ENCODE measurements at regions not wholly inside any gene's neighbourhood (a gene's known extent, or its start where the extent isn't known, plus 50 kb on each side); places are given as distances from the start of the nearest gene placed in this dataset.

DNA sequence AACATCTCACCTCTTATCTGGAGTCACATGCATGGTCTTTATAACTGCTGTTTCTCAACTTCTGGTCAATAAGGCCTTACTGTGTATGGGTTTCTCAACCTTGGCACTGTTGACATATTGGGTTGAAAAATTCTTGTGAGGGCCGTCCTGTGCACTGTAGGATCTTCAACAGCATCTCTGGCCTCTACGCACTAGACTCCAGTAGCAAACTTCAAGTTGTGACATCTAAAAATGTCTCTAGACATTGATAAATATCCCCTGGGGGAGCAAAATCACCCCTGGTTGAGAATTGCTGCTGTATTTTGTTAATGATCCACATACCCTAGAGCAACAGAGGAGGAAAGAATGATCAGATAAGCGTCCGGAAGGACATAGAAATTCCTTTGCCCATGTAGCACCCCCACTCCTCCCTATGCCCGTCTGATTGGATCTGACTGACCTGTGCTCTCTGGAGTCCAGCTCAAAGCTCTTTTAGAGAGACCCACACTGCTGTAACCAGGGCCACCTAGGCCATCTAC is 423.5 kb upstream of the ZMIZ1 start:
- TF ChIP-seq, protein P1, sequence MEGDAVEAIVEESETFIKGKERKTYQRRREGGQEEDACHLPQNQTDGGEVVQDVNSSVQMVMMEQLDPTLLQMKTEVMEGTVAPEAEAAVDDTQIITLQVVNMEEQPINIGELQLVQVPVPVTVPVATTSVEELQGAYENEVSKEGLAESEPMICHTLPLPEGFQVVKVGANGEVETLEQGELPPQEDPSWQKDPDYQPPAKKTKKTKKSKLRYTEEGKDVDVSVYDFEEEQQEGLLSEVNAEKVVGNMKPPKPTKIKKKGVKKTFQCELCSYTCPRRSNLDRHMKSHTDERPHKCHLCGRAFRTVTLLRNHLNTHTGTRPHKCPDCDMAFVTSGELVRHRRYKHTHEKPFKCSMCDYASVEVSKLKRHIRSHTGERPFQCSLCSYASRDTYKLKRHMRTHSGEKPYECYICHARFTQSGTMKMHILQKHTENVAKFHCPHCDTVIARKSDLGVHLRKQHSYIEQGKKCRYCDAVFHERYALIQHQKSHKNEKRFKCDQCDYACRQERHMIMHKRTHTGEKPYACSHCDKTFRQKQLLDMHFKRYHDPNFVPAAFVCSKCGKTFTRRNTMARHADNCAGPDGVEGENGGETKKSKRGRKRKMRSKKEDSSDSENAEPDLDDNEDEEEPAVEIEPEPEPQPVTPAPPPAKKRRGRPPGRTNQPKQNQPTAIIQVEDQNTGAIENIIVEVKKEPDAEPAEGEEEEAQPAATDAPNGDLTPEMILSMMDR (conservative IDR thresholded peaks at IDR 0.05; ENCODE audit: low read length) = no peak
- TF ChIP-seq EZH2phosphoT487 (IDR thresholded peaks at IDR 0.05; ENCODE audit: borderline replicate concordance, low read depth, low read length) = no peak

Data from OCI-LY7 (cell line).